Spleen (tissue), 11 donors: ENCODE measurements at regions not wholly inside any gene's neighbourhood (a gene's known extent, or its start where the extent isn't known, plus 50 kb on each side); places are given as distances from the start of the nearest gene placed in this dataset.
A peak's percentile ranks its signal among the peaks of the same experiment; 100 is the strongest.
"Not testable (repeated sequence)": the region's sequence is repeated elsewhere in the genome, so short reads cannot be mapped to it uniquely, and the experiment has no call there.

Source experiments
- DNase-seq: peaks from one replicate; pipeline ENCODE4 v3.0.0-alpha.2; 2020
- H3K27ac ChIP-seq, 8 donors: fragments of 200-600 bp; sonication (generic) in 7 of 8; 1 replicate in 4 of 8; 2 replicates in 4 of 8; pipeline versions ENCODE4 v1.5.0 to v1.8.0; 2016 to 2021; ENCODE audit warnings: inconsistent platforms in 4 of 8, mild to moderate bottlenecking in 4 of 8, moderate library complexity in 1 of 8
- H3K27me3 ChIP-seq, 7 donors: fragments of 200-600 bp; sonication (generic) in 6 of 7; replicated peaks in 1 of 7; 1 replicate in 4 of 7; 2 replicates in 3 of 7; pipeline versions ENCODE4 v1.5.0 to v1.8.0; 2016 to 2021; ENCODE audit warnings: inconsistent platforms in 3 of 7, mild to moderate bottlenecking in 1 of 7
- H3K36me3 ChIP-seq, 6 donors: fragments of 200-600 bp; sonication (generic) in 5 of 6; 1 replicate in 4 of 6; 2 replicates in 2 of 6; pipeline versions ENCODE4 v1.5.0 to v1.8.0; 2016 to 2021; ENCODE audit warnings: inconsistent platforms in 2 of 6
- H3K4me1 ChIP-seq, 6 donors: fragments of 200-600 bp; sonication (generic) in 5 of 6; 1 replicate in 3 of 6; 2 replicates in 3 of 6; pipeline versions ENCODE4 v1.5.0 to v1.8.0; 2016 to 2021; ENCODE audit warnings: inconsistent platforms in 3 of 6
- H3K4me3 ChIP-seq, 8 donors: fragments of 200-600 bp; sonication (generic) in 7 of 8; 1 replicate in 4 of 8; 2 replicates in 4 of 8; pipeline versions ENCODE4 v1.5.0 to v1.8.0; 2016 to 2021; ENCODE audit warnings: inconsistent platforms in 4 of 8, mild to moderate bottlenecking in 4 of 8, moderate library complexity in 2 of 8
- H3K9me3 ChIP-seq, 8 donors: fragments of 200-600 bp; sonication (generic) in 7 of 8; 1 replicate in 4 of 8; 2 replicates in 4 of 8; pipeline versions ENCODE4 v1.5.0 to v1.8.0; 2016 to 2021; ENCODE audit warnings: inconsistent platforms in 4 of 8
- CTCF ChIP-seq, 11 experiments: fragments of 200-600 bp in 7 of 11; fragments of 450-650 bp in 4 of 11; sonication (generic) in 4 of 11; IDR thresholded peaks in 8 of 11; conservative IDR thresholded peaks in 3 of 11; 1 replicate in 7 of 11; 2 replicates in 4 of 11; pipeline versions ENCODE4 v1.4.0 to v1.8.0; 2016 to 2021; ENCODE audit warnings: antibody characterized with exemption in 11 of 11, inconsistent platforms in 4 of 11, mild to moderate bottlenecking in 1 of 11
- POLR2A ChIP-seq, 3 donors: fragments of 450-650 bp; IDR thresholded peaks; one replicate each; pipeline ENCODE4 v1.5.1; 2017; ENCODE audit warnings: antibody characterized with exemption in 3 of 3, mild to moderate bottlenecking in 1 of 3
- POLR2AphosphoS5 ChIP-seq, 3 donors: sonication (generic); formaldehyde crosslinking; IDR thresholded peaks; one replicate each; pipeline ENCODE4 v1.5.1; 2017; ENCODE audit warnings: antibody characterized with exemption in 3 of 3
- WGBS, 5 donors: extraction: QIAGEN DNeasy Blood & Tissue Kit in 3 of 5; methylation state at CpG; one replicate each; pipeline versions ENCODE4 v1.1.5 to v1.1.7; 2013 to 2018; 5-methylcytosine and 5-hydroxymethylcytosine counted together
- intact Hi-C: fragments of 100-400 bp; cut with DNase I; formaldehyde crosslinking; loops from one replicate; pipeline ENCODE4 v1.15.0; 2023; ENCODE audit warnings: low total_unique reads
- donor health status: healthy with polysubstance abuse.
- donor health status: DM: no; HTN: no; CAD: no; lungs with moderate emphysema.
- donor health status: DM: no; HTN: no; CAD: no.
- donor health status: Bipolar disorder and iron deficiency.
- donor health status: healthy.
- donor health status: DM: no; HTN: no; CAD: no.
- donor health status: DM: yes; HTN: yes; CAD: no.

- WGBS, 5 donors = 95 to 100% (median 98%) methylated on average over 1 of the region's 1 CpG
These were observed 246.3 kb upstream of the RFC3 start for GRCh38 chr13:33571618-33572017.

GRCh38 chr13:33572322-33572721, 245.6 kb upstream of the RFC3 start:
- H3K4me1 ChIP-seq, DNase-seq, H3K27me3 ChIP-seq, H3K36me3 ChIP-seq, H3K9me3 ChIP-seq, H3K27ac ChIP-seq, H3K4me3 ChIP-seq, intact Hi-C loops: not testable (repeated sequence)
- WGBS, 5 donors = 56 to 72% (median 57%) methylated on average over 2 of the region's 2 CpGs

More at GRCh38 chr13:33571618-33572017, 246.3 kb upstream of the RFC3 start:
- Histone ChIP-seq H3K4me1 (no peaks in the 10 kb centered on the region), H3K9me3 (peaks cover 0 to 3% (median 0%) of the 10 kb centered on the region in 8 donors), H3K27me3 (no peaks in the 10 kb centered on the region), H3K36me3 (no peaks in the 10 kb centered on the region), H3K4me3 (no peak overlapping the region), H3K27ac (no peak overlapping the region)
- TF ChIP-seq POLR2A (IDR thresholded peaks at IDR 0.05) = no peak
- TF ChIP-seq CTCF (IDR thresholded peaks at IDR 0.05 in 8 of 11, conservative IDR thresholded peaks at IDR 0.05 in 3 of 11) = no peak
- intact Hi-C loops = no loop called here
- DNase-seq = no peak

- 33 to 73% (median 56%) methylated on average over 1 of the region's 1 CpG for WGBS, 5 donors
- Histone ChIP-seq H3K4me3 (no peak overlapping the region), H3K9me3 (peaks cover 0 to 3% (median 0%) of the 10 kb centered on the region in 8 donors), H3K36me3 (no peaks in the 10 kb centered on the region), H3K27ac (no peak overlapping the region), H3K4me1 (no peaks in the 10 kb centered on the region), H3K27me3 (no peaks in the 10 kb centered on the region)
- intact Hi-C loops = no loop called here
- no peak for DNase-seq
- no peak for TF ChIP-seq CTCF (IDR thresholded peaks at IDR 0.05 in 8 of 11, conservative IDR thresholded peaks at IDR 0.05 in 3 of 11)
- TF ChIP-seq POLR2A (IDR thresholded peaks at IDR 0.05) = no peak
- no peak for TF ChIP-seq POLR2AphosphoS5 (IDR thresholded peaks at IDR 0.05)
These were observed 242.6 kb upstream of the RFC3 start for GRCh38 chr13:33575378-33575777.

- Histone ChIP-seq H3K27ac (peak overlapping the region in 2 of 8 donors; percentile 8 to 31), H3K27me3 (no peaks in the 10 kb centered on the region), H3K4me1 (no peaks in the 10 kb centered on the region), H3K36me3 (no peaks in the 10 kb centered on the region), H3K9me3 (peaks cover 0 to 3% (median 0%) of the 10 kb centered on the region in 8 donors), H3K4me3 (no peak overlapping the region)
- intact Hi-C loops = no loop called here
- TF ChIP-seq POLR2AphosphoS5 (IDR thresholded peaks at IDR 0.05) (no peak), POLR2A (IDR thresholded peaks at IDR 0.05) (no peak), CTCF (IDR thresholded peaks at IDR 0.05 in 8 of 11, conservative IDR thresholded peaks at IDR 0.05 in 3 of 11) (no peak)
- no peak for DNase-seq
- WGBS, 5 donors = 54 to 72% (median 64%) methylated on average over 2 of the region's 2 CpGs
These were observed 240.9 kb upstream of the RFC3 start for GRCh38 chr13:33577007-33577406.

- no peak for DNase-seq
- H3K9me3 ChIP-seq = no peaks in the 10 kb centered on the region
- H3K4me1 ChIP-seq = no peaks in the 10 kb centered on the region
- H3K27ac ChIP-seq = no peak overlapping the region
- no peak for TF ChIP-seq POLR2A (IDR thresholded peaks at IDR 0.05)
- TF ChIP-seq POLR2AphosphoS5 (IDR thresholded peaks at IDR 0.05) = no peak
- TF ChIP-seq CTCF (IDR thresholded peaks at IDR 0.05 in 8 of 11, conservative IDR thresholded peaks at IDR 0.05 in 3 of 11) = no peak
- 71 to 90% (median 80%) methylated on average over 2 of the region's 2 CpGs for WGBS, 5 donors
- intact Hi-C loops = no loop called here
- no peak overlapping the region for H3K4me3 ChIP-seq
- no peaks in the 10 kb centered on the region for H3K36me3 ChIP-seq
- H3K27me3 ChIP-seq = no peaks in the 10 kb centered on the region
These were observed 239.2 kb upstream of the RFC3 start for GRCh38 chr13:33578786-33579185.
